Dermis microvascular lymphatic vessel endothelial cell (primary cell): ENCODE measurements at regions not wholly inside any gene's neighbourhood (a gene's known extent, or its start where the extent isn't known, plus 50 kb on each side); places are given as distances from the start of the nearest gene placed in this dataset.
"Not testable (repeated sequence)": the region's sequence is repeated elsewhere in the genome, so short reads cannot be mapped to it uniquely, and the experiment has no call there.

Experiments used
- DNase-seq, 2 donors: peaks; one replicate each; pipeline versions ENCODE4 v3.0.0 to v3.0.0-alpha.2; 2010; ENCODE audit warnings: low read depth in 2 of 2

- no peak for DNase-seq
These were observed 1465.7 kb upstream of the DIAPH2 start for GRCh38 chrX:95218976-95219375.

- DNase-seq: no peak
These were observed 1436.3 kb upstream of the DIAPH2 start for GRCh38 chrX:95248386-95248785.

- no peak for DNase-seq
These were observed 1394.2 kb upstream of the DIAPH2 start for GRCh38 chrX:95290455-95290854.

GRCh38 chrX:95291561-95291960 is 1393.1 kb upstream of the DIAPH2 start:
- DNase-seq: no peak

- DNase-seq: no peak
These were observed 1365.8 kb upstream of the DIAPH2 start for GRCh38 chrX:95318882-95319281.

GRCh38 chrX:95325185-95325584 is 1359.5 kb upstream of the DIAPH2 start:
- no peak for DNase-seq

- DNase-seq: no peak
These were observed 1354.3 kb upstream of the DIAPH2 start for GRCh38 chrX:95330292-95330691.

GRCh38 chrX:95332530-95332929 is 1352.1 kb upstream of the DIAPH2 start:
- DNase-seq: no peak

GRCh38 chrX:95346856-95347255 is 1337.8 kb upstream of the DIAPH2 start:
- DNase-seq: no peak

GRCh38 chrX:95350774-95351488 is 1333.7 kb upstream of the DIAPH2 start:
- no peak for DNase-seq

GRCh38 chrX:95367286-95367685 is 1317.4 kb upstream of the DIAPH2 start:
- no peak for DNase-seq

GRCh38 chrX:95382799-95383198 is 1301.8 kb upstream of the DIAPH2 start:
- no peak for DNase-seq

- DNase-seq: no peak
These were observed 1300.9 kb upstream of the DIAPH2 start for GRCh38 chrX:95383778-95384177.

GRCh38 chrX:95427389-95427788 is 1257.3 kb upstream of the DIAPH2 start:
- no peak for DNase-seq

GRCh38 chrX:95435198-95435597 is 1249.4 kb upstream of the DIAPH2 start:
- no peak for DNase-seq

- DNase-seq: no peak
These were observed 1242.8 kb upstream of the DIAPH2 start for GRCh38 chrX:95441836-95442235.

- no peak for DNase-seq
These were observed 1199.9 kb upstream of the DIAPH2 start for GRCh38 chrX:95484781-95485180.

- DNase-seq: no peak
These were observed 1178.9 kb upstream of the DIAPH2 start for GRCh38 chrX:95505721-95506120.

GRCh38 chrX:95509474-95509873 is 1175.2 kb upstream of the DIAPH2 start:
- no peak for DNase-seq

- not testable (repeated sequence) for DNase-seq
These were observed 1160.6 kb upstream of the DIAPH2 start for GRCh38 chrX:95524018-95524417.

GRCh38 chrX:95536111-95536510 is 1148.5 kb upstream of the DIAPH2 start:
- DNase-seq: no peak

- DNase-seq: no peak
These were observed 1148.0 kb upstream of the DIAPH2 start for GRCh38 chrX:95536661-95537060.

GRCh38 chrX:95539041-95539440 is 1145.6 kb upstream of the DIAPH2 start:
- no peak for DNase-seq

- DNase-seq: not testable (repeated sequence)
These were observed 1135.1 kb upstream of the DIAPH2 start for GRCh38 chrX:95549552-95549951.
